Suprapubic skin (tissue), 4 donors: ENCODE measurements at regions not wholly inside any gene's neighbourhood (a gene's known extent, or its start where the extent isn't known, plus 50 kb on each side); places are given as distances from the start of the nearest gene placed in this dataset.
"Not testable (repeated sequence)": the region's sequence is repeated elsewhere in the genome, so short reads cannot be mapped to it uniquely, and the experiment has no call there.

ENCODE experiments used
- DNase-seq, 2 donors: peaks; one replicate each; pipeline ENCODE4 v3.0.0-alpha.2; 2019; ENCODE audit warnings: low spot score in 2 of 2
- H3K27ac ChIP-seq: fragments of 200-600 bp; sonication (generic); one replicate; pipeline ENCODE4 v1.5.1; 2019
- H3K27me3 ChIP-seq: fragments of 200-600 bp; sonication (generic); one replicate; pipeline ENCODE4 v1.5.1; 2019
- H3K36me3 ChIP-seq: fragments of 200-600 bp; sonication (generic); one replicate; pipeline ENCODE4 v1.5.1; 2019
- H3K4me1 ChIP-seq: fragments of 200-600 bp; sonication (generic); one replicate; pipeline ENCODE4 v1.5.1; 2019
- H3K4me3 ChIP-seq: fragments of 200-600 bp; sonication (generic); one replicate; pipeline ENCODE4 v1.5.1; 2019; ENCODE audit warnings: mild to moderate bottlenecking
- H3K9me3 ChIP-seq: fragments of 200-600 bp; sonication (generic); one replicate; pipeline ENCODE4 v1.5.1; 2019
- CTCF ChIP-seq, 2 donors: fragments of 200-600 bp in 1 of 2; fragments of 450-650 bp in 1 of 2; sonication (generic) in 1 of 2; IDR thresholded peaks; one replicate each; pipeline ENCODE4 v1.5.1; 2016 to 2019; ENCODE audit warnings: antibody characterized with exemption in 2 of 2, mild to moderate bottlenecking in 1 of 2, moderate library complexity in 1 of 2
- EP300 ChIP-seq: sonication (generic); formaldehyde crosslinking; IDR thresholded peaks from one replicate; pipeline ENCODE4 v1.6.1; 2017; ENCODE audit warnings: antibody characterized with exemption
- POLR2A ChIP-seq, 2 donors: fragments of 450-650 bp; IDR thresholded peaks; one replicate each; pipeline ENCODE4 v1.6.1; 2017; ENCODE audit warnings: antibody characterized with exemption in 2 of 2, mild to moderate bottlenecking in 2 of 2, moderate library complexity in 2 of 2
- POLR2AphosphoS5 ChIP-seq, 3 donors: sonication (generic); formaldehyde crosslinking; IDR thresholded peaks; one replicate each; pipeline ENCODE4 v1.6.1; 2017; ENCODE audit warnings: antibody characterized with exemption in 3 of 3
- WGBS: methylation state at CpG from one replicate; pipeline ENCODE4 v1.1.5; 2018; 5-methylcytosine and 5-hydroxymethylcytosine counted together

- 72% methylated on average over 3 of the region's 3 CpGs for WGBS
- no peaks in the 10 kb centered on the region for H3K27me3 ChIP-seq
Measured at GRCh38 chr4:4645743-4646142, 103.9 kb upstream of the STX18 start.

DNA sequence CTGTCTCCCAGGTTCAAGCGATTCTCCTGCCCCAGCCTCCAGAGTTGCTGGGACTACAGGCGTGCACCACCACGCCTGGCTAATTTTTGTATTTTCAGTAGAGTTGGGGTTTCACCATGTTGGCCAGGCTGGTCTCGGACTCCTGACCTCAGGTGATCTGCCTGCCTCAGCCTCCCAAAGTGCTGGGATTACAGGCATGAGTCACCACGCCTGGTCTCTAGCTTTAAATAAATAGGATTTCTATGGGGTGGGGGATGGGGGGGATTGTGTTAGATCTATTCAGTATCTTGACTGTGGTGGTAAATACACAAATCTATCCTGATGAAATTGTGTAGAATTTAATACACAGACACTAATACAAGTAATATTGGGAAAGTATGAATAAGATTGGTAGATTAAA lies 102.4 kb upstream of the STX18 start:
- not testable (repeated sequence) for H3K4me3 ChIP-seq, H3K9me3 ChIP-seq, H3K36me3 ChIP-seq, DNase-seq, H3K27me3 ChIP-seq, H3K4me1 ChIP-seq, H3K27ac ChIP-seq
- 87% methylated on average over 5 of the region's 5 CpGs for WGBS

More at GRCh38 chr4:4645743-4646142, 103.9 kb upstream of the STX18 start:
- H3K4me3 ChIP-seq = no peak overlapping the region
- H3K36me3 ChIP-seq = no peaks in the 10 kb centered on the region
- DNase-seq = no peak
- H3K4me1 ChIP-seq = peaks cover 6% of the 10 kb centered on the region
- H3K9me3 ChIP-seq = no peaks in the 10 kb centered on the region
- TF ChIP-seq POLR2A (IDR thresholded peaks at IDR 0.05) (no peak), EP300 (no peak)
- H3K27ac ChIP-seq = no peak overlapping the region

DNA sequence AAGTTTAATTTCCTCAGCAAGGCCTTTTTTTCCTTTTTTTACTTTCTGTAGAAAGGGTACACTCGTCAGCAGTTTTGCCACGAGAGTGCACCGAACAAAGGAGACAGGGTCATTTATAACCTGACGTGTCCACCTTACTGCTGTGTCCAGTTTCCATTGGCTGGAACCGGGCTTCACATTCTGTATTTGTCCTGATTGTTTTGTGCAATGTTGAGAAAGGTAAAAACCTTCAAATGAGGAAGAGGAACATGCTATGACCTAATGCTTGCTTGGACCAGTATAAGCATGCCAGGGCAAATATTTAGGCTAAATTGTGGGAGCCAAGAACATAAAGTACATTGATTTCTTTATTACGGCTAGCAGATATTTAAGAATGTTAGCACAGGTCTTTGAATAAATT lies 101.9 kb upstream of the STX18 start:
- not testable (repeated sequence) for H3K27me3 ChIP-seq, H3K27ac ChIP-seq, DNase-seq, H3K9me3 ChIP-seq, H3K4me3 ChIP-seq, H3K36me3 ChIP-seq, H3K4me1 ChIP-seq
- WGBS = 77% methylated on average over 6 of the region's 6 CpGs

- Histone ChIP-seq H3K4me3 (no peak overlapping the region), H3K27ac (no peak overlapping the region), H3K9me3 (no peaks in the 10 kb centered on the region), H3K27me3 (no peaks in the 10 kb centered on the region), H3K36me3 (no peaks in the 10 kb centered on the region), H3K4me1 (peaks cover 6% of the 10 kb centered on the region)
- no peak for DNase-seq
- 96% methylated on average over 5 of the region's 5 CpGs for WGBS
- TF ChIP-seq CTCF (IDR thresholded peaks at IDR 0.05) = no peak
- TF ChIP-seq EP300 = no peak
- no peak for TF ChIP-seq POLR2AphosphoS5 (IDR thresholded peaks at IDR 0.05)
- TF ChIP-seq POLR2A (IDR thresholded peaks at IDR 0.05) = no peak
Measured at GRCh38 chr4:4643306-4643705, 101.5 kb upstream of the STX18 start.

DNA sequence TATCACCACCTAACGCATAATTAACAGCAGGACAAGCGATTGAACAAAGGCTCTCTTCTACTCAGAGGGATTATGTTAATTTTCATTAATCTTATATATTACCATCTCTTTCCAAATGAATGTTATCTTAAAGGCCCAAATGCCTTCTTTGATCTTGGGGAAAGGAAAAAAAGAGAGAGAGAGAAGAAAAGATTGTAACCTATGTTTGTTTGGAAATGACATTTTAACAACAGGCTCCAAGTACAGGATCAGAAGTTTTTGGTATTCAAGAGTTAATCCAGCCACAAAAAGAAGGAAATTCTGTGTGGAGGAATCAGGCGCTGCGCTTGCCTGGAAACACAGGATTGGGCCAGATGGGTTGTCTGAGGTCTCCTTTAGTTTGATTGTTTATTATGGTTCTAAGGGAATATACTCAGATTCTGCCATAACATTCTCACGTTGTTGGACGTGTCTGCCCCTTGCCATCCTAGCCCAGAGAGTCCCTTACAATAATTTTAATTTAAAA lies 100.7 kb upstream of the STX18 start:
- H3K36me3 ChIP-seq = no peaks in the 10 kb centered on the region
- TF ChIP-seq POLR2AphosphoS5 (IDR thresholded peaks at IDR 0.05) = no peak
- no peak for TF ChIP-seq POLR2A (IDR thresholded peaks at IDR 0.05)
- no peak for TF ChIP-seq EP300
- TF ChIP-seq CTCF (IDR thresholded peaks at IDR 0.05) = no peak
- peaks cover 6% of the 10 kb centered on the region for H3K4me1 ChIP-seq
- WGBS = 87% methylated on average over 6 of the region's 6 CpGs
- H3K9me3 ChIP-seq = no peaks in the 10 kb centered on the region
- no peak for DNase-seq
- H3K27me3 ChIP-seq = no peaks in the 10 kb centered on the region
- H3K4me3 ChIP-seq = no peak overlapping the region
- no peak overlapping the region for H3K27ac ChIP-seq

GRCh38 chr4:4641661-4642495 lies 100.0 kb upstream of the STX18 start:
- 89% methylated on average over 23 of the region's 23 CpGs for WGBS
- no peak for DNase-seq
- Histone ChIP-seq H3K9me3 (no peaks in the 10 kb centered on the region), H3K27ac (no peak overlapping the region), H3K4me3 (no peak overlapping the region), H3K36me3 (no peaks in the 10 kb centered on the region), H3K27me3 (no peaks in the 10 kb centered on the region), H3K4me1 (peaks cover 6% of the 10 kb centered on the region)
- no peak for TF ChIP-seq POLR2AphosphoS5 (IDR thresholded peaks at IDR 0.05)
- TF ChIP-seq EP300 = no peak
- no peak for TF ChIP-seq POLR2A (IDR thresholded peaks at IDR 0.05)
- no peak for TF ChIP-seq CTCF (IDR thresholded peaks at IDR 0.05)

DNA sequence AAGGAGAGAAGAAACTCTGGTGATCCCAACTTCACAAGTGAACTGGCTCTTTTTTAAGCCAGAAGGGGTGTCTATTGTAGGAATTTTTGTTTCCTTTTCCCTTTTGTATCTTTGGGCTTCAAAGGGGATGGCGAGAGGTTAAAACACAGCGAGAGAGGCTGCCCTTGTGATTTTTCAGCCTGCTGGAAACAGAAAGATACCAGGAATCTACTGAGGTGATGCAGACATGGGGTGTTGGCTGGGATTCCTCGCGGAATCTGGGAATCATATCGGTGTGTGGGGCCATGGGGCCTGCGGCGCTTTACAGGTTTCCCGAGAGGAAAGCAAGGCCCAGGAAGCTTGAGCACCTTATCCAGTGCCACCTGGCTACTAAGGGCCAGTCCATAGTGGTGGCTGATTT lies 99.4 kb upstream of the STX18 start:
- WGBS = 88% methylated on average over 8 of the region's 8 CpGs

More for the DNA sequence above, 99.4 kb upstream of the STX18 start:
- DNase-seq = no peak
- TF ChIP-seq POLR2AphosphoS5 (IDR thresholded peaks at IDR 0.05) (no peak), CTCF (IDR thresholded peaks at IDR 0.05) (no peak), POLR2A (IDR thresholded peaks at IDR 0.05) (no peak), EP300 (no peak)
- H3K4me3 ChIP-seq = no peak overlapping the region
- no peaks in the 10 kb centered on the region for H3K27me3 ChIP-seq
- H3K36me3 ChIP-seq = no peaks in the 10 kb centered on the region
- H3K27ac ChIP-seq = no peak overlapping the region
- H3K4me1 ChIP-seq = peaks cover 6% of the 10 kb centered on the region
- H3K9me3 ChIP-seq = no peaks in the 10 kb centered on the region
